ENCODE measurements at regions not wholly inside any gene's neighbourhood (a gene's known extent, or its start where the extent isn't known, plus 50 kb on each side); places are given as distances from the start of the nearest gene placed in this dataset.

GRCh38 chr1:165036403-165036802 is 320.1 kb downstream of the LMX1A start:
- WGBS, 2 donors = 90% methylated on average over 6 of the region's 6 CpGs
- DNase-seq = no peak
- no peaks in the 10 kb centered on the region for H3K9me3 ChIP-seq
- no peaks in the 10 kb centered on the region for H3K36me3 ChIP-seq
- H3K4me3 ChIP-seq = no peak overlapping the region
- H3K4me1 ChIP-seq = peaks cover 0 to under 1% (median 0%) of the 10 kb centered on the region in 4 donors
- H3K27ac ChIP-seq = no peak overlapping the region
- TF ChIP-seq EP300 (IDR thresholded peaks at IDR 0.05) = no peak
- no peak for TF ChIP-seq POLR2A (IDR thresholded peaks at IDR 0.05)
- TF ChIP-seq CTCF (IDR thresholded peaks at IDR 0.05) = no peak
- no peak for TF ChIP-seq POLR2AphosphoS5 (IDR thresholded peaks at IDR 0.05)
- H3K27me3 ChIP-seq = no peaks in the 10 kb centered on the region
- intact Hi-C loops (cut with DNase I) = no loop called here

- Histone ChIP-seq H3K27ac (no peak overlapping the region), H3K36me3 (no peaks in the 10 kb centered on the region), H3K9me3 (no peaks in the 10 kb centered on the region), H3K4me3 (no peak overlapping the region), H3K4me1 (peaks cover 0 to 9% (median 0%) of the 10 kb centered on the region in 4 donors), H3K27me3 (no peaks in the 10 kb centered on the region)
- intact Hi-C loops (cut with DNase I) = no loop called here
- TF ChIP-seq POLR2AphosphoS5 (IDR thresholded peaks at IDR 0.05) (no peak), CTCF (IDR thresholded peaks at IDR 0.05) (no peak), POLR2A (IDR thresholded peaks at IDR 0.05) (no peak), EP300 (IDR thresholded peaks at IDR 0.05) (no peak)
- WGBS, 2 donors = 41 to 55% methylated on average over 3 of the region's 3 CpGs
- no peak for DNase-seq
Observed at GRCh38 chr1:165034136-165034809, 322.2 kb downstream of the LMX1A start.

GRCh38 chr1:165031001-165031400 is 325.5 kb downstream of the LMX1A start:
- Histone ChIP-seq H3K4me3 (no peak overlapping the region), H3K36me3 (no peaks in the 10 kb centered on the region), H3K27ac (no peak overlapping the region), H3K4me1 (peaks cover 0 to 9% (median 0%) of the 10 kb centered on the region in 4 donors), H3K9me3 (no peaks in the 10 kb centered on the region), H3K27me3 (no peaks in the 10 kb centered on the region)
- DNase-seq = no peak
- TF ChIP-seq CTCF (IDR thresholded peaks at IDR 0.05) (no peak), EP300 (IDR thresholded peaks at IDR 0.05) (no peak), POLR2AphosphoS5 (IDR thresholded peaks at IDR 0.05) (no peak), POLR2A (IDR thresholded peaks at IDR 0.05) (no peak)
- 49 to 69% methylated on average over 2 of the region's 2 CpGs for WGBS, 2 donors
- intact Hi-C loops (cut with DNase I) = no loop called here

- intact Hi-C loops (cut with DNase I) = no loop called here
Observed at GRCh38 chr1:165025805-165026204, 330.7 kb downstream of the LMX1A start.

More at GRCh38 chr1:165025805-165026204, 330.7 kb downstream of the LMX1A start:
- Histone ChIP-seq H3K9me3 (peaks cover 0 to 2% (median under 1%) of the 10 kb centered on the region in 4 donors), H3K4me3 (no peak overlapping the region), H3K27ac (no peak overlapping the region), H3K36me3 (no peaks in the 10 kb centered on the region), H3K4me1 (peaks cover 0 to 3% (median 0%) of the 10 kb centered on the region in 4 donors), H3K27me3 (no peaks in the 10 kb centered on the region)
- no peak for DNase-seq
- 96 to 99% methylated on average over 2 of the region's 2 CpGs for WGBS, 2 donors
- TF ChIP-seq POLR2AphosphoS5 (IDR thresholded peaks at IDR 0.05) (no peak), POLR2A (IDR thresholded peaks at IDR 0.05) (no peak), CTCF (IDR thresholded peaks at IDR 0.05) (no peak), EP300 (IDR thresholded peaks at IDR 0.05) (no peak)
